OCI-LY1 (cell line): ENCODE measurements at regions not wholly inside any gene's neighbourhood (a gene's known extent, or its start where the extent isn't known, plus 50 kb on each side); places are given as distances from the start of the nearest gene placed in this dataset.
A peak's percentile ranks its signal among the peaks of the same experiment; 100 is the strongest.

ENCODE experiments used
- H2AFZ ChIP-seq: fragments of 200-600 bp; sonication (generic), shearing (Covaris generic); 2 replicates; pipeline ENCODE4 v1.6.0; 2014; ENCODE audit warnings: antibody characterized with exemption, mild to moderate bottlenecking, low read length
- H3F3A ChIP-seq: fragments of 200-600 bp; sonication (generic), shearing (Covaris generic); 2 replicates; pipeline ENCODE4 v1.6.0; 2014; ENCODE audit warnings: mild to moderate bottlenecking, antibody characterized with exemption, low read length, moderate library complexity; ENCODE audit not compliant: insufficient read depth
- H3K27ac ChIP-seq: fragments of 200-600 bp; sonication (generic); 2 replicates; pipeline ENCODE4 v1.5.1; 2014; ENCODE audit warnings: low read length, mixed run types, mild to moderate bottlenecking, low read depth; ENCODE audit not compliant: poor library complexity, severe bottlenecking
- H3K27me3 ChIP-seq: fragments of 200-600 bp; sonication (generic); 2 replicates; pipeline ENCODE4 v1.6.0; 2014; ENCODE audit warnings: antibody characterized with exemption, mild to moderate bottlenecking, low read length, moderate library complexity; ENCODE audit not compliant: insufficient read depth
- H3K36me3 ChIP-seq: fragments of 200-600 bp; sonication (generic); 2 replicates; pipeline ENCODE4 v1.6.1; 2014; ENCODE audit warnings: mild to moderate bottlenecking, antibody characterized with exemption, low read length, moderate library complexity, mixed read lengths; ENCODE audit not compliant: insufficient read depth
- H3K4me1 ChIP-seq: fragments of 200-600 bp; sonication (generic); 2 replicates; pipeline ENCODE4 v1.5.1; 2014; ENCODE audit warnings: mild to moderate bottlenecking, low read length, moderate library complexity; ENCODE audit not compliant: insufficient read depth, severe bottlenecking
- H3K4me2 ChIP-seq: fragments of 200-600 bp; sonication (generic), shearing (Covaris generic); 2 replicates; pipeline ENCODE4 v1.6.1; 2014; ENCODE audit warnings: low read length
- H3K4me3 ChIP-seq: fragments of 200-600 bp; sonication (generic); 2 replicates; pipeline ENCODE4 v1.5.1; 2014; ENCODE audit warnings: low read length, low read depth, mild to moderate bottlenecking, mixed read lengths; ENCODE audit not compliant: poor library complexity, severe bottlenecking
- H3K79me2 ChIP-seq: fragments of 200-600 bp; shearing (Covaris generic); 2 replicates; pipeline ENCODE4 v1.6.1; 2016; ENCODE audit warnings: mixed run types, low read length, mixed read lengths; ENCODE audit not compliant: insufficient read depth
- H3K9ac ChIP-seq: fragments of 200-600 bp; sonication (generic), shearing (Covaris generic); 2 replicates; pipeline ENCODE4 v1.6.1; 2014; ENCODE audit warnings: mild to moderate bottlenecking, low read length, mixed read lengths
- H3K9me2 ChIP-seq: fragments of 200-600 bp; sonication (generic), shearing (Covaris generic); 2 replicates; pipeline ENCODE4 v1.6.1; 2014; ENCODE audit warnings: low read depth, mild to moderate bottlenecking, low read length, mixed read lengths
- H3K9me3 ChIP-seq: fragments of 200-600 bp; shearing (Covaris generic); 2 replicates; pipeline ENCODE4 v1.6.1; 2014; ENCODE audit warnings: low read length, mixed read lengths
- H4K20me1 ChIP-seq: fragments of 200-600 bp; sonication (generic), shearing (Covaris generic); 2 replicates; pipeline ENCODE4 v1.6.0; 2016; ENCODE audit warnings: mild to moderate bottlenecking, low read length; ENCODE audit not compliant: insufficient read depth
- CTCF ChIP-seq: fragments of 200-600 bp; sonication (generic), shearing (Covaris generic); IDR thresholded peaks from 2 replicates; pipeline ENCODE4 v1.5.1; 2017; ENCODE audit warnings: mild to moderate bottlenecking, antibody characterized with exemption, low read length, moderate library complexity, mixed read lengths
- EZH2 ChIP-seq: fragments of 200-600 bp; sonication (generic), shearing (Covaris generic); IDR thresholded peaks from 2 replicates; pipeline ENCODE4 v1.8.0; 2017; ENCODE audit warnings: borderline replicate concordance, mixed run types, mild to moderate bottlenecking, antibody characterized with exemption, low read length, moderate library complexity, mixed read lengths

- Histone ChIP-seq H3F3A (no peaks in the 10 kb centered on the region), H3K79me2 (no peaks in the 10 kb centered on the region), H3K9me3 (no peaks in the 10 kb centered on the region), H3K9ac (no peak overlapping the region), H3K27me3 (no peaks in the 10 kb centered on the region), H3K4me2 (no peak overlapping the region), H3K9me2 (no peaks in the 10 kb centered on the region), H3K36me3 (no peaks in the 10 kb centered on the region), H3K27ac (no peak overlapping the region), H3K4me3 (no peak overlapping the region), H3K4me1 (no peaks in the 10 kb centered on the region), H2AFZ (no peak overlapping the region), H4K20me1 (no peaks in the 10 kb centered on the region)
- TF ChIP-seq CTCF = no peak
- no peak for TF ChIP-seq EZH2
Observed at GRCh38 chr14:30266290-30266689, 292.7 kb upstream of the G2E3 start.

GRCh38 chr14:30267141-30267540 is 291.8 kb upstream of the G2E3 start:
- H3F3A ChIP-seq = no peaks in the 10 kb centered on the region
- no peaks in the 10 kb centered on the region for H4K20me1 ChIP-seq
- no peaks in the 10 kb centered on the region for H3K9me2 ChIP-seq
- no peak overlapping the region for H3K9ac ChIP-seq
- H3K4me2 ChIP-seq = no peak overlapping the region
- no peaks in the 10 kb centered on the region for H3K36me3 ChIP-seq
- H3K4me1 ChIP-seq = no peaks in the 10 kb centered on the region
- H2AFZ ChIP-seq = no peak overlapping the region
- TF ChIP-seq EZH2 (no peak), CTCF (no peak)
- H3K9me3 ChIP-seq = no peaks in the 10 kb centered on the region
- no peaks in the 10 kb centered on the region for H3K27me3 ChIP-seq
- H3K27ac ChIP-seq = no peak overlapping the region
- no peaks in the 10 kb centered on the region for H3K79me2 ChIP-seq
- no peak overlapping the region for H3K4me3 ChIP-seq

- H3K27ac ChIP-seq = no peak overlapping the region
- H3K9ac ChIP-seq = no peak overlapping the region
- H3K79me2 ChIP-seq = no peaks in the 10 kb centered on the region
- H3K4me2 ChIP-seq = peak overlapping the region; percentile 33; the same call in 1 of the 2 replicates
- TF ChIP-seq CTCF (peak; percentile 79), EZH2 (no peak)
- no peak overlapping the region for H2AFZ ChIP-seq
- no peaks in the 10 kb centered on the region for H4K20me1 ChIP-seq
- H3K9me2 ChIP-seq = no peaks in the 10 kb centered on the region
- H3K4me1 ChIP-seq = no peaks in the 10 kb centered on the region
- peak overlapping the region; percentile 14 for H3K4me3 ChIP-seq
- H3K36me3 ChIP-seq = no peaks in the 10 kb centered on the region
- H3K27me3 ChIP-seq = no peaks in the 10 kb centered on the region
- H3K9me3 ChIP-seq = no peaks in the 10 kb centered on the region
- H3F3A ChIP-seq = no peaks in the 10 kb centered on the region
Observed at GRCh38 chr14:30270200-30271161, 288.5 kb upstream of the G2E3 start.
